ENCODE measurements at regions not wholly inside any gene's neighbourhood (a gene's known extent, or its start where the extent isn't known, plus 50 kb on each side); places are given as distances from the start of the nearest gene placed in this dataset.

GRCh38 chr6:151186306-151186705 lies 53.5 kb upstream of the AKAP12 start:
- H3K36me3 Mint-ChIP-seq: peaks cover 19% of the 10 kb centered on the region
- TF ChIP-seq ARID4B (CRISPR knock-in tag; IDR thresholded peaks at IDR 0.05; ENCODE audit: borderline replicate concordance) (no peak), GTF2I (CRISPR knock-in tag; conservative IDR thresholded peaks at IDR 0.05) (no peak), NR2C2 (CRISPR knock-in tag; IDR thresholded peaks at IDR 0.05) (no peak), ZNF121 (CRISPR knock-in tag; IDR thresholded peaks at IDR 0.05) (no peak), JAZF1 (CRISPR knock-in tag; IDR thresholded peaks at IDR 0.05) (no peak), ZNF232 (CRISPR knock-in tag; IDR thresholded peaks at IDR 0.05) (no peak), ESRRA (CRISPR knock-in tag; IDR thresholded peaks at IDR 0.05; ENCODE audit: borderline replicate concordance) (no peak), CREB1 (CRISPR knock-in tag; IDR thresholded peaks at IDR 0.05) (no peak), RORB (CRISPR knock-in tag; IDR thresholded peaks at IDR 0.05) (no peak), FOXJ3 (CRISPR knock-in tag; IDR thresholded peaks at IDR 0.05; ENCODE audit: borderline replicate concordance) (no peak)
- TF ChIP-seq, protein P1, sequence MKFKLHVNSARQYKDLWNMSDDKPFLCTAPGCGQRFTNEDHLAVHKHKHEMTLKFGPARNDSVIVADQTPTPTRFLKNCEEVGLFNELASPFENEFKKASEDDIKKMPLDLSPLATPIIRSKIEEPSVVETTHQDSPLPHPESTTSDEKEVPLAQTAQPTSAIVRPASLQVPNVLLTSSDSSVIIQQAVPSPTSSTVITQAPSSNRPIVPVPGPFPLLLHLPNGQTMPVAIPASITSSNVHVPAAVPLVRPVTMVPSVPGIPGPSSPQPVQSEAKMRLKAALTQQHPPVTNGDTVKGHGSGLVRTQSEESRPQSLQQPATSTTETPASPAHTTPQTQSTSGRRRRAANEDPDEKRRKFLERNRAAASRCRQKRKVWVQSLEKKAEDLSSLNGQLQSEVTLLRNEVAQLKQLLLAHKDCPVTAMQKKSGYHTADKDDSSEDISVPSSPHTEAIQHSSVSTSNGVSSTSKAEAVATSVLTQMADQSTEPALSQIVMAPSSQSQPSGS (CRISPR knock-in tag; IDR thresholded peaks at IDR 0.05; ENCODE audit: borderline replicate concordance, low read depth): no peak
- ChIA-PET POLR2A (no interaction called here), CTCF (no interaction called here)
- peaks cover 12% of the 10 kb centered on the region for H3K4me1 Mint-ChIP-seq
- ATAC-seq: no peak
- H3K9me3 Mint-ChIP-seq: peaks cover 22% of the 10 kb centered on the region
- no peak overlapping the region for H3K4me3 Mint-ChIP-seq
- H3K27ac Mint-ChIP-seq: no peak overlapping the region
- DNase-seq (ENCODE audit: low spot score): no peak
- H3K27me3 Mint-ChIP-seq (ENCODE audit: low read depth): peaks cover 6% of the 10 kb centered on the region; the same call in 1 of the 2 replicates

DNA sequence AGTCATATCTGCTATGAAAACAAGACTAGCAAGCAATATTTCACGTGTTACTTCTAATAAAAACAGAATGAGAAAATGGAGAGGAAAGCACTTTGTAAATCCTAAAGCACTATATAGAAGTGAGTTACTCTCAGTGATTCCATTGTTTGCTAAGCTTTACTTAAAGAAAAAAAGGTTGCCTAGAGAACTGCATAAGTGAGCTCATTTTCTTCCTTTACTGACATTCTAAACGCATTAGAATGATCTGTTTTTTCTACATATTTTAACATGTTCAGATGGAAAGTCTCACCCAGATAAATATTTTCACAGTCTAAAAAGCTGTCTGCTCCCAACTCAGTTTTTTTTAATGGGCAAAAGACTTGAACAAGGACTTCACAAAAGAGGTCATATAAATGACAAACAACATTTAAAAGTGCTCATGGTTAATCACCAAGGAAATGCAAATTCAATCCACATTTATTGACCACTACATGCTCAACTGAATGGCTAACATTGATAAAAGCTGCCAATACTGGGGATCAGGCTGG lies 52.9 kb upstream of the AKAP12 start:
- peaks cover 12% of the 10 kb centered on the region for H3K4me1 Mint-ChIP-seq
- peaks cover 6% of the 10 kb centered on the region; the same call in 1 of the 2 replicates for H3K27me3 Mint-ChIP-seq (ENCODE audit: low read depth)
- ATAC-seq (no peak; the same call in 1 of the 2 replicates), DNase-seq (ENCODE audit: low spot score) (no peak)
- peaks cover 16% of the 10 kb centered on the region for H3K36me3 Mint-ChIP-seq
- peaks cover 18% of the 10 kb centered on the region for H3K9me3 Mint-ChIP-seq
- no peak for TF ChIP-seq NFATC4 (CRISPR knock-in tag; IDR thresholded peaks at IDR 0.05)
- H3K4me3 Mint-ChIP-seq: no peak overlapping the region
- ChIA-PET POLR2A (no interaction called here), CTCF (no interaction called here)
- no peak overlapping the region for H3K27ac Mint-ChIP-seq

Measured in WTC11 (cell line).